CD4-positive, alpha-beta T cell (primary cell): ENCODE measurements at regions not wholly inside any gene's neighbourhood (a gene's known extent, or its start where the extent isn't known, plus 50 kb on each side); places are given as distances from the start of the nearest gene placed in this dataset.

ENCODE experiments used
- ATAC-seq: fragments of 200-7000 bp; cut with Tn5 transposase; one replicate; pipeline ENCODE4 v1.10.0; 2022; ENCODE audit warnings: mild to moderate bottlenecking; ENCODE audit not compliant: poor library complexity
- CTCF ChIA-PET: fragments of 350-600 bp; sonication (Branson Sonifier 250); formaldehyde crosslinking; loops from one replicate; lab custom pipeline; 2021; ENCODE audit warnings: antibody characterized with exemption, inconsistent platforms; lab: Charles Lee
- POLR2A ChIA-PET: fragments of 350-600 bp; sonication (Branson Sonifier 250); formaldehyde crosslinking; loops from one replicate; lab custom pipeline; 2021; ENCODE audit warnings: antibody characterized with exemption, inconsistent platforms; lab: Charles Lee
- DNase-seq, 14 experiments: peaks; one replicate each; pipeline ENCODE4 v3.0.0-alpha.2; 2013 to 2020; ENCODE audit warnings: mixed read lengths in 2 of 14
- H3K27ac ChIP-seq, 2 donors: one replicate each; pipeline versions ENCODE4 v1.5.1 to v1.7.0; 2013; ENCODE audit warnings: low read length in 2 of 2, low read depth in 1 of 2, mild to moderate bottlenecking in 1 of 2
- H3K27me3 ChIP-seq, 2 experiments: 1 replicate in 1 of 2; 2 replicates in 1 of 2; pipeline versions ENCODE4 v1.6.1 to v1.7.0; 2013; ENCODE audit warnings: low read length in 2 of 2, control low read depth in 1 of 2, mild to moderate bottlenecking in 1 of 2, moderate library complexity in 1 of 2; ENCODE audit not compliant: insufficient read depth in 2 of 2, control insufficient read depth in 1 of 2
- H3K36me3 ChIP-seq: one replicate; pipeline ENCODE4 v1.6.1; 2013; ENCODE audit warnings: low read length, control low read depth; ENCODE audit not compliant: insufficient read depth
- H3K4me1 ChIP-seq: one replicate; pipeline ENCODE4 v1.6.1; 2013; ENCODE audit warnings: low read length, control low read depth; ENCODE audit not compliant: insufficient read depth
- H3K4me3 ChIP-seq: one replicate; pipeline ENCODE4 v1.5.1; 2013; ENCODE audit warnings: mild to moderate bottlenecking, low read length, moderate library complexity
- H3K9me3 ChIP-seq, 2 experiments: 1 replicate in 1 of 2; 2 replicates in 1 of 2; pipeline versions ENCODE4 v1.6.1 to v1.7.0; 2013; ENCODE audit warnings: low read length in 2 of 2, mild to moderate bottlenecking in 2 of 2, control low read depth in 1 of 2, moderate library complexity in 1 of 2; ENCODE audit not compliant: control insufficient read depth in 1 of 2, insufficient read depth in 1 of 2
- H3K27ac Mint-ChIP-seq: one replicate; pipeline ENCODE4 v1.8.0; 2020; ENCODE audit warnings: mixed read lengths
- H3K27me3 Mint-ChIP-seq: one replicate; pipeline ENCODE4 v1.8.0; 2021; ENCODE audit warnings: mixed read lengths
- H3K36me3 Mint-ChIP-seq: one replicate; pipeline ENCODE4 v1.8.0; 2021; ENCODE audit warnings: low read depth, mixed read lengths
- H3K4me1 Mint-ChIP-seq: one replicate; pipeline ENCODE4 v1.8.0; 2021; ENCODE audit warnings: low read depth, mixed read lengths
- H3K4me3 Mint-ChIP-seq: one replicate; pipeline ENCODE4 v1.8.0; 2020; ENCODE audit warnings: mild to moderate bottlenecking, mixed read lengths
- H3K9me3 Mint-ChIP-seq: one replicate; pipeline ENCODE4 v1.8.0; 2020; ENCODE audit warnings: mixed read lengths
- CTCF ChIP-seq: fragments of 200-600 bp; IDR thresholded peaks from one replicate; pipeline ENCODE4 v1.8.0; 2022; ENCODE audit warnings: antibody characterized with exemption, mild to moderate bottlenecking
- intact Hi-C, 2 experiments: fragments of 100-400 bp; cut with DNase I in 1 of 2; cut with micrococcal nuclease in 1 of 2; formaldehyde crosslinking; loops; one replicate each; pipeline versions ENCODE4 v1.15.1 to v1.9.0; 2023 to 2025; cut with DNase I, micrococcal nuclease

- intact Hi-C loops: no loop called here
Measured at GRCh38 chr1:157915859-157916258, 74.3 kb upstream of the CD5L start.

GRCh38 chr1:157916887-157917570 is 75.4 kb upstream of the CD5L start:
- H3K36me3 Mint-ChIP-seq: no peaks in the 10 kb centered on the region
- intact Hi-C loops: no loop called here
- POLR2A ChIA-PET: no interaction called here
- H3K27ac Mint-ChIP-seq: no peak overlapping the region
- DNase-seq: no peak
- no peak for ATAC-seq
- no peak for TF ChIP-seq CTCF
- H3K27ac ChIP-seq: no peak overlapping the region
- no peaks in the 10 kb centered on the region for H3K4me1 ChIP-seq
- H3K9me3 Mint-ChIP-seq: no peaks in the 10 kb centered on the region
- H3K4me3 ChIP-seq: no peak overlapping the region
- CTCF ChIA-PET: no interaction called here
- no peaks in the 10 kb centered on the region for H3K9me3 ChIP-seq
- no peak overlapping the region for H3K4me3 Mint-ChIP-seq
- H3K36me3 ChIP-seq: no peaks in the 10 kb centered on the region
- H3K27me3 Mint-ChIP-seq: peaks cover 34% of the 10 kb centered on the region
- H3K27me3 ChIP-seq: peaks cover 5 to 6% of the 10 kb centered on the region in 2 experiments
- no peaks in the 10 kb centered on the region for H3K4me1 Mint-ChIP-seq

More at GRCh38 chr1:157915859-157916258, 74.3 kb upstream of the CD5L start:
- Histone ChIP-seq H3K4me1 (no peaks in the 10 kb centered on the region), H3K4me3 (no peak overlapping the region), H3K27me3 (peaks cover 5 to 6% of the 10 kb centered on the region in 2 experiments), H3K36me3 (no peaks in the 10 kb centered on the region), H3K9me3 (no peaks in the 10 kb centered on the region), H3K27ac (no peak overlapping the region)
- ChIA-PET POLR2A (no interaction called here), CTCF (no interaction called here)
- Mint-ChIP-seq H3K27me3 (peaks cover 40% of the 10 kb centered on the region), H3K9me3 (no peaks in the 10 kb centered on the region), H3K4me1 (no peaks in the 10 kb centered on the region), H3K4me3 (no peak overlapping the region), H3K36me3 (no peaks in the 10 kb centered on the region), H3K27ac (no peak overlapping the region)
- no peak for ATAC-seq
- no peak for TF ChIP-seq CTCF
- DNase-seq: no peak

GRCh38 chr1:157920748-157921147 is 72.7 kb upstream of the KIRREL1 start:
- no peak for ATAC-seq
- H3K4me1 Mint-ChIP-seq: no peaks in the 10 kb centered on the region
- no peak overlapping the region for H3K27ac ChIP-seq
- no peaks in the 10 kb centered on the region for H3K36me3 Mint-ChIP-seq
- H3K27me3 ChIP-seq: no peaks in the 10 kb centered on the region
- H3K36me3 ChIP-seq: no peaks in the 10 kb centered on the region
- POLR2A ChIA-PET: no interaction called here
- CTCF ChIA-PET: no interaction called here
- intact Hi-C loops: no loop called here
- H3K9me3 Mint-ChIP-seq: no peaks in the 10 kb centered on the region
- peaks cover 32% of the 10 kb centered on the region for H3K27me3 Mint-ChIP-seq
- no peak for TF ChIP-seq CTCF
- H3K4me1 ChIP-seq: no peaks in the 10 kb centered on the region
- no peak overlapping the region for H3K4me3 ChIP-seq
- no peak overlapping the region for H3K4me3 Mint-ChIP-seq
- DNase-seq: no peak
- H3K9me3 ChIP-seq: no peaks in the 10 kb centered on the region
- no peak overlapping the region for H3K27ac Mint-ChIP-seq
